HEK293 (cell line): ENCODE measurements at regions not wholly inside any gene's neighbourhood (a gene's known extent, or its start where the extent isn't known, plus 50 kb on each side); places are given as distances from the start of the nearest gene placed in this dataset.

ENCODE experiments used
- CTCF ChIA-PET: fragments of 350-600 bp; formaldehyde crosslinking; extraction: SDS; loops from one replicate; lab custom pipeline; 2021; ENCODE audit warnings: antibody characterized with exemption; lab: Yijun Ruan, JAX
- POLR2A ChIA-PET: fragments of 300-600 bp; formaldehyde crosslinking; extraction: SDS; loops from one replicate; lab custom pipeline; 2020; ENCODE audit warnings: antibody characterized with exemption, inconsistent platforms; lab: Yijun Ruan, JAX
- H3K27ac ChIP-seq: fragments of 200-500 bp; sonication (Bioruptor generic); 2 replicates; pipeline ENCODE4 v1.5.1; 2014; ENCODE audit warnings: low read depth, low read length, control low read depth, inconsistent platforms; ENCODE audit errors: extremely low read depth
- H3K36me3 ChIP-seq, 2 experiments: fragments of 200-500 bp in 1 of 2; sonication (Bioruptor generic) in 1 of 2; 1 replicate in 1 of 2; 2 replicates in 1 of 2; pipeline ENCODE4 v1.5.1; 2014 to 2017; ENCODE audit warnings: inconsistent platforms in 2 of 2, low read length in 2 of 2; ENCODE audit not compliant: control insufficient read depth in 2 of 2, insufficient read depth in 1 of 2
- H3K4me1 ChIP-seq: fragments of 200-500 bp; sonication (Bioruptor generic); 2 replicates; pipeline ENCODE4 v1.5.1; 2014; ENCODE audit warnings: mild to moderate bottlenecking, low read length, inconsistent platforms; ENCODE audit not compliant: control insufficient read depth, insufficient read depth
- H3K4me3 ChIP-seq: 2 replicates; pipeline ENCODE4 v1.5.1; 2011; ENCODE audit warnings: low read depth, mild to moderate bottlenecking, control low read depth, low read length, moderate library complexity
- H3K9me3 ChIP-seq: fragments of 200-500 bp; sonication (Bioruptor generic); 2 replicates; pipeline ENCODE4 v1.5.1; 2014; ENCODE audit warnings: low read depth, low read length, inconsistent platforms; ENCODE audit not compliant: control insufficient read depth, insufficient read depth
- BCL11A ChIP-seq: fragments of 450-650 bp; formaldehyde crosslinking; IDR thresholded peaks from 2 replicates; pipeline ENCODE4 v1.5.1; 2016; ENCODE audit warnings: low read depth, missing biosample characterization, missing genetic modification characterization
- GLI2 ChIP-seq: fragments of 450-650 bp; formaldehyde crosslinking; IDR thresholded peaks from 2 replicates; pipeline ENCODE4; 2017; ENCODE audit warnings: missing biosample characterization, missing genetic modification characterization, low read depth, borderline replicate concordance
- REPIN1 ChIP-seq: fragments of 450-650 bp; formaldehyde crosslinking; IDR thresholded peaks from 2 replicates; pipeline ENCODE4 v1.5.1; 2017; ENCODE audit warnings: missing biosample characterization, missing genetic modification characterization, low read depth
- SCRT1 ChIP-seq: fragments of 450-650 bp; formaldehyde crosslinking; IDR thresholded peaks from 2 replicates; pipeline ENCODE4 v1.5.1; 2016; ENCODE audit warnings: missing biosample characterization, missing genetic modification characterization, borderline replicate concordance
- ZBTB1 ChIP-seq: fragments of 450-650 bp; formaldehyde crosslinking; IDR thresholded peaks from 2 replicates; pipeline ENCODE4 v1.5.1; 2016; ENCODE audit warnings: missing biosample characterization, missing genetic modification characterization
- ZBTB7A ChIP-seq: fragments of 450-650 bp; formaldehyde crosslinking; IDR thresholded peaks from 2 replicates; pipeline ENCODE4 v1.5.1; 2016; ENCODE audit warnings: low read depth, missing biosample characterization, missing genetic modification characterization
- ZNF10 ChIP-seq: fragments of 450-650 bp; formaldehyde crosslinking; IDR thresholded peaks from 2 replicates; pipeline ENCODE4 v1.5.1; 2017; ENCODE audit warnings: missing biosample characterization, missing genetic modification characterization
- ZNF341 ChIP-seq: fragments of 450-650 bp; formaldehyde crosslinking; IDR thresholded peaks from 2 replicates; pipeline ENCODE4; 2016; ENCODE audit warnings: low read depth, missing biosample characterization, missing genetic modification characterization
- ZNF398 ChIP-seq: fragments of 450-650 bp; formaldehyde crosslinking; IDR thresholded peaks from 2 replicates; pipeline ENCODE4 v1.5.1; 2017; ENCODE audit warnings: missing biosample characterization, missing genetic modification characterization
- ZNF423 ChIP-seq: fragments of 450-650 bp; formaldehyde crosslinking; IDR thresholded peaks from 2 replicates; pipeline ENCODE4 v1.5.1; 2016; ENCODE audit warnings: missing biosample characterization, missing genetic modification characterization
- ZNF610 ChIP-seq: fragments of 450-650 bp; formaldehyde crosslinking; IDR thresholded peaks from 2 replicates; pipeline ENCODE4 v1.5.1; 2016; ENCODE audit warnings: missing biosample characterization, missing genetic modification characterization, borderline replicate concordance
- ZNF621 ChIP-seq: fragments of 450-650 bp; formaldehyde crosslinking; IDR thresholded peaks from 2 replicates; pipeline ENCODE4 v1.5.1; 2017; ENCODE audit warnings: missing biosample characterization, missing genetic modification characterization
- ZNF664 ChIP-seq: fragments of 450-650 bp; formaldehyde crosslinking; IDR thresholded peaks from 2 replicates; pipeline ENCODE4 v1.5.1; 2016; ENCODE audit warnings: missing biosample characterization, missing genetic modification characterization
- ZNF677 ChIP-seq: fragments of 450-650 bp; IDR thresholded peaks from 2 replicates; pipeline ENCODE4 v1.5.0; 2018; ENCODE audit warnings: missing biosample characterization, mild to moderate bottlenecking, missing genetic modification characterization, moderate library complexity
- ZNF701 ChIP-seq: fragments of 450-650 bp; formaldehyde crosslinking; IDR thresholded peaks from 2 replicates; pipeline ENCODE4 v1.5.1; 2016; ENCODE audit warnings: missing biosample characterization, missing genetic modification characterization
- ZNF776 ChIP-seq: fragments of 450-650 bp; formaldehyde crosslinking; IDR thresholded peaks from 2 replicates; pipeline ENCODE4 v1.5.0; 2017; ENCODE audit warnings: missing biosample characterization, missing genetic modification characterization, borderline replicate concordance
- ZNF830 ChIP-seq: fragments of 450-650 bp; IDR thresholded peaks from 2 replicates; pipeline ENCODE4 v1.5.0; 2018; ENCODE audit warnings: missing biosample characterization, missing genetic modification characterization, low read depth, mild to moderate bottlenecking, moderate library complexity
- ZSCAN4 ChIP-seq: fragments of 450-650 bp; formaldehyde crosslinking; IDR thresholded peaks from 2 replicates; pipeline ENCODE4 v1.5.1; 2017; ENCODE audit warnings: missing biosample characterization, missing genetic modification characterization
- TF ChIP-seq, protein P1 (sequence below): fragments of 450-650 bp; formaldehyde crosslinking; IDR thresholded peaks from 2 replicates; pipeline ENCODE4 v1.5.1; 2016; ENCODE audit warnings: missing biosample characterization, missing genetic modification characterization
- TF ChIP-seq, protein P2 (sequence below): fragments of 450-650 bp; formaldehyde crosslinking; IDR thresholded peaks from 2 replicates; pipeline ENCODE4 v1.5.1; 2016; ENCODE audit warnings: missing biosample characterization, missing genetic modification characterization
- TF ChIP-seq, protein P3 (sequence below): fragments of 450-650 bp; formaldehyde crosslinking; IDR thresholded peaks from 2 replicates; pipeline ENCODE4 v1.5.1; 2016; ENCODE audit warnings: missing biosample characterization, missing genetic modification characterization

- POLR2A ChIA-PET, result interaction anchor here (0.6 kb wide), 1 partner anchor 425 kb away, joined by 3 read pairs; no protein-coding TSS in a partner anchor
These were observed 731.5 kb downstream of the TLE1 start for GRCh38 chr9:80957801-80958200.

DNA sequence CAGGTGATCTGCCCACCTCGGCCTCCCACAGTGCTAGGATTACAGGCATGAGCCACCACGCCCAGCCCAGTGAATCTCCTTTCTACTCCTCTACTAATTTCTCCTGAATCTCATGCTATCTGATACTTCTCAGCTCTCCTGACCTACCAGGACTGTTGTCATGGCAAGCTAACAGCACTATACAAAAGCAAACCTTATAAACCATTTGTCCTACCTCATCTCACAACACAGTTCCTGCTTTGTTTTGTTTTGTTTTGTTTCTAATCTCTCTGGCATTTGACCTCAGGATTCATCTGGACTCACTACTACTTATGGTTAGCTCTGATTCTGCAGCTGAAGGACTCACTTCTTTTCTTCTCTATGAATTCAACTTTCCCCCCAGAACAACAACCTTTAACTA is 734.8 kb downstream of the TLE1 start:
- no peaks in the 10 kb centered on the region for H3K4me1 ChIP-seq
- ChIA-PET POLR2A (no interaction called here), CTCF (interaction anchor here (0.6 kb wide), 1 partner anchor 780 kb away, joined by 3 read pairs; no protein-coding TSS in a partner anchor)
- no peaks in the 10 kb centered on the region for H3K36me3 ChIP-seq
- TF ChIP-seq ZBTB1 (tag by site-specific recombination) (no peak), BCL11A (tag by site-specific recombination) (no peak), REPIN1 (tag by site-specific recombination) (no peak), ZBTB7A (tag by site-specific recombination) (no peak), ZNF621 (tag by site-specific recombination) (no peak), ZNF610 (tag by site-specific recombination) (no peak), ZSCAN4 (no peak)
- H3K9me3 ChIP-seq, result no peaks in the 10 kb centered on the region
- H3K27ac ChIP-seq, result no peak overlapping the region
- no peak overlapping the region for H3K4me3 ChIP-seq

More at GRCh38 chr9:80957801-80958200, 731.5 kb downstream of the TLE1 start:
- no peak overlapping the region for H3K4me3 ChIP-seq
- no peak overlapping the region for H3K27ac ChIP-seq
- no peaks in the 10 kb centered on the region for H3K36me3 ChIP-seq
- TF ChIP-seq ZNF341 (no peak), GLI2 (tag by site-specific recombination) (no peak), ZNF423 (tag by site-specific recombination) (no peak), SCRT1 (tag by site-specific recombination) (no peak), ZNF776 (tag by site-specific recombination) (no peak), ZNF677 (tag by site-specific recombination) (no peak), ZNF701 (tag by site-specific recombination) (no peak), ZNF398 (tag by site-specific recombination) (no peak), ZNF664 (no peak), ZNF830 (no peak), ZNF10 (tag by site-specific recombination) (no peak)
- TF ChIP-seq, protein P1, sequence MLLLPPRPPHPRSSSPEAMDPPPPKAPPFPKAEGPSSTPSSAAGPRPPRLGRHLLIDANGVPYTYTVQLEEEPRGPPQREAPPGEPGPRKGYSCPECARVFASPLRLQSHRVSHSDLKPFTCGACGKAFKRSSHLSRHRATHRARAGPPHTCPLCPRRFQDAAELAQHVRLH (tag by site-specific recombination), result no peak
- TF ChIP-seq, protein P2, sequence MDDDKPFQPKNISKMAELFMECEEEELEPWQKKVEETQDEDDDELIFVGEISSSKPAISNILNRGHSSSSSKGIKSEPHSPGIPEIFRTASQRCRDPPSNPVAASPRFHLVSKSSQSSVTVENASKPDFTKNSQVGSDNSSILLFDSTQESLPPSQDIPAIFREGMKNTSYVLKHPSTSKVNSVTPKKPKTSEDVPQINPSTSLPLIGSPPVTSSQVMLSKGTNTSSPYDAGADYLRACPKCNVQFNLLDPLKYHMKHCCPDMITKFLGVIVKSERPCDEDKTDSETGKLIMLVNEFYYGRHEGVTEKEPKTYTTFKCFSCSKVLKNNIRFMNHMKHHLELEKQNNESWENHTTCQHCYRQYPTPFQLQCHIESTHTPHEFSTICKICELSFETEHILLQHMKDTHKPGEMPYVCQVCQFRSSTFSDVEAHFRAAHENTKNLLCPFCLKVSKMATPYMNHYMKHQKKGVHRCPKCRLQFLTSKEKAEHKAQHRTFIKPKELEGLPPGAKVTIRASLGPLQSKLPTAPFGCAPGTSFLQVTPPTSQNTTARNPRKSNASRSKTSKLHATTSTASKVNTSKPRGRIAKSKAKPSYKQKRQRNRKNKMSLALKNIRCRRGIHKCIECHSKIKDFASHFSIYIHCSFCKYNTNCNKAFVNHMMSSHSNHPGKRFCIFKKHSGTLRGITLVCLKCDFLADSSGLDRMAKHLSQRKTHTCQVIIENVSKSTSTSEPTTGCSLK (tag by site-specific recombination), result no peak
- TF ChIP-seq, protein P3, sequence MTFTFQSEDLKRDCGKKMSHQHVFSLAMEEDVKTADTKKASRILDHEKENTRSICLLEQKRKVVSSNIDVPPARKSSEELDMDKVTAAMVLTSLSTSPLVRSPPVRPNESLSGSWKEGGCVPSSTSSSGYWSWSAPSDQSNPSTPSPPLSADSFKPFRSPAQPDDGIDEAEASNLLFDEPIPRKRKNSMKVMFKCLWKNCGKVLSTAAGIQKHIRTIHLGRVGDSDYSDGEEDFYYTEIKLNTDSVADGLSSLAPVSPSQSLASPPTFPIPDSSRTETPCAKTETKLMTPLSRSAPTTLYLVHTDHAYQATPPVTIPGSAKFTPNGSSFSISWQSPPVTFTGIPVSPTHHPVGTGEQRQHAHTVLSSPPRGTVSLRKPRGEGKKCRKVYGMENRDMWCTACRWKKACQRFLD (tag by site-specific recombination), result no peak
- CTCF ChIA-PET, result no interaction called here
- no peaks in the 10 kb centered on the region for H3K4me1 ChIP-seq
- no peaks in the 10 kb centered on the region for H3K9me3 ChIP-seq
